B cell (primary cell): ENCODE measurements at regions not wholly inside any gene's neighbourhood (a gene's known extent, or its start where the extent isn't known, plus 50 kb on each side); places are given as distances from the start of the nearest gene placed in this dataset.

Experiments used
- EZH2 ChIP-seq: IDR thresholded peaks from 2 replicates; pipeline ENCODE4 v1.6.1; 2012; ENCODE audit warnings: borderline replicate concordance, low read depth, mild to moderate bottlenecking, moderate library complexity, low read length; ENCODE audit not compliant: insufficient read depth, poor library complexity, severe bottlenecking
- TF ChIP-seq, protein P1 (sequence below): fragments of 200-600 bp; IDR thresholded peaks from one replicate; pipeline ENCODE4 v1.8.0; 2022; ENCODE audit warnings: antibody characterized with exemption, mild to moderate bottlenecking

DNA sequence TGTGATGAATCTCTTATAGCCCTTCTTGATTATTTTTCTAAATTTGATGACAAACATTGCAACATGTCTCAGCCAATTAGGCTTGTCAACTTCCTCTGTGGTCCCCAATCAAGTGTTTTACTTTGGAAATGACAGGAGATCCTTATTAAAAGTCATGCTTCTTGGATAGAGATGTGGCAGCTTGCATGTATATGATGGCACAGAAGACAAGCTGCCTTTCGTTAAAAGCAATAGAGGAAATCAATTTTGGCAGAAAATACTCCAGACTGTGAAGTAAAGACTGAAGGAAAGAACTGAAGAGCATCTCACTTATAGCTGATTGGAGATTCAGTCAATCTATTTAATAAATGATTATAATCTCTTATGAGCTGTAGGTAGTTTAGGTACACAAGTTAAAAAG lies 419.6 kb downstream of the PCDH7 start:
- TF ChIP-seq, protein P1, sequence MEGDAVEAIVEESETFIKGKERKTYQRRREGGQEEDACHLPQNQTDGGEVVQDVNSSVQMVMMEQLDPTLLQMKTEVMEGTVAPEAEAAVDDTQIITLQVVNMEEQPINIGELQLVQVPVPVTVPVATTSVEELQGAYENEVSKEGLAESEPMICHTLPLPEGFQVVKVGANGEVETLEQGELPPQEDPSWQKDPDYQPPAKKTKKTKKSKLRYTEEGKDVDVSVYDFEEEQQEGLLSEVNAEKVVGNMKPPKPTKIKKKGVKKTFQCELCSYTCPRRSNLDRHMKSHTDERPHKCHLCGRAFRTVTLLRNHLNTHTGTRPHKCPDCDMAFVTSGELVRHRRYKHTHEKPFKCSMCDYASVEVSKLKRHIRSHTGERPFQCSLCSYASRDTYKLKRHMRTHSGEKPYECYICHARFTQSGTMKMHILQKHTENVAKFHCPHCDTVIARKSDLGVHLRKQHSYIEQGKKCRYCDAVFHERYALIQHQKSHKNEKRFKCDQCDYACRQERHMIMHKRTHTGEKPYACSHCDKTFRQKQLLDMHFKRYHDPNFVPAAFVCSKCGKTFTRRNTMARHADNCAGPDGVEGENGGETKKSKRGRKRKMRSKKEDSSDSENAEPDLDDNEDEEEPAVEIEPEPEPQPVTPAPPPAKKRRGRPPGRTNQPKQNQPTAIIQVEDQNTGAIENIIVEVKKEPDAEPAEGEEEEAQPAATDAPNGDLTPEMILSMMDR = no peak
- no peak for TF ChIP-seq EZH2
